Inferior parietal cortex (tissue), 1 donor: ENCODE measurements at regions not wholly inside any gene's neighbourhood (a gene's known extent, or its start where the extent isn't known, plus 50 kb on each side); places are given as distances from the start of the nearest gene placed in this dataset.
"Not testable (repeated sequence)": the region's sequence is repeated elsewhere in the genome, so short reads cannot be mapped to it uniquely, and the experiment has no call there.

Experiments
- DNase-seq: peaks from one replicate; pipeline ENCODE4 v3.0.0-alpha.2; 2016; ENCODE audit errors: extremely low spot score

GRCh38 chr1:212155219-212155618 lies 119.7 kb downstream of the DTL start:
- no peak for DNase-seq

GRCh38 chr1:212157252-212157651 lies 121.7 kb downstream of the DTL start:
- no peak for DNase-seq

GRCh38 chr1:212158912-212159796 lies 123.6 kb downstream of the DTL start:
- DNase-seq = no peak

GRCh38 chr1:212161231-212161781 lies 123.9 kb upstream of the PPP2R5A start:
- no peak for DNase-seq

GRCh38 chr1:212162635-212163034 lies 122.6 kb upstream of the PPP2R5A start:
- DNase-seq = no peak

- no peak for DNase-seq
Measured at GRCh38 chr1:212164095-212164872, 120.9 kb upstream of the PPP2R5A start.

GRCh38 chr1:212166244-212166643 lies 119.0 kb upstream of the PPP2R5A start:
- no peak for DNase-seq

- DNase-seq = no peak
Measured at GRCh38 chr1:212166644-212167043, 118.6 kb upstream of the PPP2R5A start.

GRCh38 chr1:212167098-212167497 lies 118.1 kb upstream of the PPP2R5A start:
- DNase-seq = no peak

GRCh38 chr1:212173567-212173966 lies 111.6 kb upstream of the PPP2R5A start:
- DNase-seq = no peak

- DNase-seq = not testable (repeated sequence)
Measured at GRCh38 chr1:212174295-212174694, 110.9 kb upstream of the PPP2R5A start.

GRCh38 chr1:212177542-212177941 lies 107.7 kb upstream of the PPP2R5A start:
- DNase-seq = no peak

GRCh38 chr1:212178851-212179250 lies 106.4 kb upstream of the PPP2R5A start:
- DNase-seq = no peak

GRCh38 chr1:212179394-212180076 lies 105.7 kb upstream of the PPP2R5A start:
- no peak for DNase-seq

GRCh38 chr1:212181015-212181882 lies 104.0 kb upstream of the PPP2R5A start:
- no peak for DNase-seq

GRCh38 chr1:212182171-212182570 lies 103.0 kb upstream of the PPP2R5A start:
- DNase-seq = no peak

GRCh38 chr1:212182579-212182978 lies 102.6 kb upstream of the PPP2R5A start:
- no peak for DNase-seq

- DNase-seq = no peak
Measured at GRCh38 chr1:212186427-212187207, 98.6 kb upstream of the PPP2R5A start.

- no peak for DNase-seq
Measured at GRCh38 chr1:212188599-212189351, 96.4 kb upstream of the PPP2R5A start.
